SU-DHL-6 (cell line): ENCODE measurements at regions not wholly inside any gene's neighbourhood (a gene's known extent, or its start where the extent isn't known, plus 50 kb on each side); places are given as distances from the start of the nearest gene placed in this dataset.

Source experiments
- EZH2phosphoT487 ChIP-seq: fragments of 200-600 bp; sonication (generic), shearing (Covaris generic); conservative IDR thresholded peaks from 2 replicates; pipeline ENCODE4 v1.6.1; 2018; ENCODE audit warnings: mild to moderate bottlenecking, antibody characterized with exemption, low read length, moderate library complexity, mixed read lengths
- TF ChIP-seq, protein P1 (sequence below): fragments of 200-600 bp; sonication (generic); IDR thresholded peaks from one replicate; pipeline ENCODE4 v1.5.1; 2017; ENCODE audit warnings: antibody characterized with exemption, mild to moderate bottlenecking, low read length, moderate library complexity; ENCODE audit not compliant: insufficient read depth, poor library complexity, severe bottlenecking

DNA sequence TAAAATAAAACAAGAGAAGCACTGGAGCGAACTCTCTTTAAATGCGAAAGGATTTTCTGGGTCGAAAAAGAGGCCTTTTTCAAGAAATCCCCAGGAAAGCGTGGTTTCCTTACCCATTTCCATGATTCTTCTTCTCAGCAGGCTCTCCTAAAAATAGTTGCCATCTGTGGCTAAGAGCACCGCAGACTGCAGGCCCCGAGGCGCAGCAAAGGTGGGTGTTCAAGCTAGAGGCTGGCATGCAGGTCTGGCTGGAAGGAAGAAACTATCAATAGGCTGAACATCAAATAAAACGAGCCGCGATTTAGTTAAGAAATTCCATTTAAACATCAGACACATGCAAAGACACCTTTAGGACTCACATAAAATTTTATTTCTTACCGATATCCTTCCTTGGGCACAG is 135.1 kb downstream of the ADAMTS1 start:
- TF ChIP-seq, protein P1, sequence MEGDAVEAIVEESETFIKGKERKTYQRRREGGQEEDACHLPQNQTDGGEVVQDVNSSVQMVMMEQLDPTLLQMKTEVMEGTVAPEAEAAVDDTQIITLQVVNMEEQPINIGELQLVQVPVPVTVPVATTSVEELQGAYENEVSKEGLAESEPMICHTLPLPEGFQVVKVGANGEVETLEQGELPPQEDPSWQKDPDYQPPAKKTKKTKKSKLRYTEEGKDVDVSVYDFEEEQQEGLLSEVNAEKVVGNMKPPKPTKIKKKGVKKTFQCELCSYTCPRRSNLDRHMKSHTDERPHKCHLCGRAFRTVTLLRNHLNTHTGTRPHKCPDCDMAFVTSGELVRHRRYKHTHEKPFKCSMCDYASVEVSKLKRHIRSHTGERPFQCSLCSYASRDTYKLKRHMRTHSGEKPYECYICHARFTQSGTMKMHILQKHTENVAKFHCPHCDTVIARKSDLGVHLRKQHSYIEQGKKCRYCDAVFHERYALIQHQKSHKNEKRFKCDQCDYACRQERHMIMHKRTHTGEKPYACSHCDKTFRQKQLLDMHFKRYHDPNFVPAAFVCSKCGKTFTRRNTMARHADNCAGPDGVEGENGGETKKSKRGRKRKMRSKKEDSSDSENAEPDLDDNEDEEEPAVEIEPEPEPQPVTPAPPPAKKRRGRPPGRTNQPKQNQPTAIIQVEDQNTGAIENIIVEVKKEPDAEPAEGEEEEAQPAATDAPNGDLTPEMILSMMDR, result no peak
- TF ChIP-seq EZH2phosphoT487, result no peak
